Heart left ventricle (tissue), 13 donors: ENCODE measurements at regions not wholly inside any gene's neighbourhood (a gene's known extent, or its start where the extent isn't known, plus 50 kb on each side); places are given as distances from the start of the nearest gene placed in this dataset.

Experiments used
- CTCF ChIP-seq, 12 donors: fragments of 200-600 bp; sonication (generic) in 4 of 12; IDR thresholded peaks; one replicate each; pipeline versions ENCODE4 v1.5.0 to v1.8.0; 2018 to 2022; ENCODE audit warnings: antibody characterized with exemption in 12 of 12, mild to moderate bottlenecking in 5 of 12
- POLR2A ChIP-seq, 2 donors: fragments of 450-650 bp; IDR thresholded peaks; one replicate each; pipeline ENCODE4 v1.6.1; 2017; ENCODE audit warnings: antibody characterized with exemption in 2 of 2, mild to moderate bottlenecking in 2 of 2, moderate library complexity in 2 of 2
- donor health status: ischemic (EF 13 %, LVEDD 7.1; RV severe dilation, severe dysfunction).
- donor health status: DM: no; HTN: yes; CAD: no.
- donor health status: DM: no; HTN: no; CAD: no.
- donor health status: ischemic (EF 25% LVEDD 6.9; RV normal size, moderate dysfunction).
- donor health status: ischemic (EF 25% LVEDD 5.7; RV mildly dilated, moderate dysfunction).
- donor health status: ischemic (EF 35%, LVEDD 5.7; RV mildly dilated, moderate dysfunction).
- donor health status: nonischemic (EF 11% LVEDD 7.7; RV severe dilation, severe dysfunction).
- donor health status: DM: yes; HTN: yes; CAD: no.
- donor health status: PGD.
- donor health status: ischemic (EF 29% LVEDD 5.4; RV normal size, mild dysfunction).
- donor health status: nonischemic (EF 23%, LVEDD 6.1; RV moderate dilation, normal function).

- TF ChIP-seq CTCF (IDR thresholded peaks at IDR 0.05) = no peak
- no peak for TF ChIP-seq POLR2A (IDR thresholded peaks at IDR 0.05)
Measured at GRCh38 chr3:124605781-124606579, 124.3 kb upstream of the UMPS start.
